Fibroblast of skin of left biceps (primary cell): ENCODE measurements at regions not wholly inside any gene's neighbourhood (a gene's known extent, or its start where the extent isn't known, plus 50 kb on each side); places are given as distances from the start of the nearest gene placed in this dataset.
"Not testable (repeated sequence)": the region's sequence is repeated elsewhere in the genome, so short reads cannot be mapped to it uniquely, and the experiment has no call there.

Experiments used
- DNase-seq, 2 experiments: peaks; one replicate each; pipeline ENCODE4 v3.0.0-alpha.2; 2013; ENCODE audit warnings: low read depth in 2 of 2

GRCh38 chr2:122535960-122536505, 780.6 kb downstream of the TSN start:
- DNase-seq, result no peak

GRCh38 chr2:122539311-122539710, 783.9 kb downstream of the TSN start:
- no peak for DNase-seq

- DNase-seq, result no peak
Observed at GRCh38 chr2:122539920-122540319, 784.5 kb downstream of the TSN start.

- no peak for DNase-seq
Observed at GRCh38 chr2:122542236-122542635, 786.8 kb downstream of the TSN start.

- DNase-seq, result no peak
Observed at GRCh38 chr2:122542646-122543045, 787.2 kb downstream of the TSN start.

- no peak for DNase-seq
Observed at GRCh38 chr2:122543815-122544214, 788.4 kb downstream of the TSN start.

GRCh38 chr2:122545821-122546220, 790.4 kb downstream of the TSN start:
- DNase-seq, result no peak

GRCh38 chr2:122562775-122563174, 807.3 kb downstream of the TSN start:
- no peak for DNase-seq

- DNase-seq, result peak in 1 of 2 experiments; percentile 2
Observed at GRCh38 chr2:122563781-122564180, 808.3 kb downstream of the TSN start.

GRCh38 chr2:122564843-122565242, 809.4 kb downstream of the TSN start:
- DNase-seq, result no peak

- DNase-seq, result no peak
Observed at GRCh38 chr2:122565364-122565763, 809.9 kb downstream of the TSN start.

- DNase-seq, result no peak
Observed at GRCh38 chr2:122570641-122571040, 815.2 kb downstream of the TSN start.

GRCh38 chr2:122571471-122571870, 816.0 kb downstream of the TSN start:
- DNase-seq, result not testable (repeated sequence)

GRCh38 chr2:122575076-122575475, 819.6 kb downstream of the TSN start:
- no peak for DNase-seq

- no peak for DNase-seq
Observed at GRCh38 chr2:122583159-122583917, 827.9 kb downstream of the TSN start.

GRCh38 chr2:122590524-122590923, 835.1 kb downstream of the TSN start:
- no peak for DNase-seq

GRCh38 chr2:122595065-122595464, 839.6 kb downstream of the TSN start:
- no peak for DNase-seq

- DNase-seq, result no peak
Observed at GRCh38 chr2:122596598-122596997, 841.1 kb downstream of the TSN start.

- no peak for DNase-seq
Observed at GRCh38 chr2:122598784-122599183, 843.3 kb downstream of the TSN start.

- no peak for DNase-seq
Observed at GRCh38 chr2:122610948-122611609, 855.6 kb downstream of the TSN start.

- DNase-seq, result no peak
Observed at GRCh38 chr2:122622934-122623333, 867.5 kb downstream of the TSN start.

GRCh38 chr2:122627388-122627787, 871.9 kb downstream of the TSN start:
- no peak for DNase-seq

GRCh38 chr2:122634256-122634655, 878.8 kb downstream of the TSN start:
- DNase-seq, result peak; percentile 90 to 91
